ENCODE measurements at regions not wholly inside any gene's neighbourhood (a gene's known extent, or its start where the extent isn't known, plus 50 kb on each side); places are given as distances from the start of the nearest gene placed in this dataset.
"Not testable (repeated sequence)": the region's sequence is repeated elsewhere in the genome, so short reads cannot be mapped to it uniquely, and the experiment has no call there.

- DNase-seq: no peak
These were observed 855.2 kb upstream of the ADGRL3 start for GRCh38 chr4:60344908-60345307.

DNA sequence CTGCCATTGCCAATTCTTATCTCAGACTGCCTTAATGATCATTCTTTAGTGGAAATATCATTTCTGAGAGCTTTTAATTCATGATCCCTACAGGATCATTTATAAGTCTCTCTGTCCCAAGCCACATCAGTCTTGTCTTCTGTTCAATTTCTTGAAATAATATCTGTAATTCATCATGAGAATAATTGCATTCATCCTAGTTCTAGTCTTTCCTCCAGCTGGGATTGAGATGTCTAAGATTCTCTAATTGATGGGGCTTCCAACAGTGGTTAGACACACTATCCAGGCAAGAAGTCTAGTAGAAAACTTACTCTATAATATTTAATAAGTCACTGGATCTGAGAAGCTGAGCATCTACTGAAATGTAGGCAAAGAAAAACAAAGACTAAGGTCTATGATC is 854.7 kb upstream of the ADGRL3 start:
- DNase-seq: no peak

DNA sequence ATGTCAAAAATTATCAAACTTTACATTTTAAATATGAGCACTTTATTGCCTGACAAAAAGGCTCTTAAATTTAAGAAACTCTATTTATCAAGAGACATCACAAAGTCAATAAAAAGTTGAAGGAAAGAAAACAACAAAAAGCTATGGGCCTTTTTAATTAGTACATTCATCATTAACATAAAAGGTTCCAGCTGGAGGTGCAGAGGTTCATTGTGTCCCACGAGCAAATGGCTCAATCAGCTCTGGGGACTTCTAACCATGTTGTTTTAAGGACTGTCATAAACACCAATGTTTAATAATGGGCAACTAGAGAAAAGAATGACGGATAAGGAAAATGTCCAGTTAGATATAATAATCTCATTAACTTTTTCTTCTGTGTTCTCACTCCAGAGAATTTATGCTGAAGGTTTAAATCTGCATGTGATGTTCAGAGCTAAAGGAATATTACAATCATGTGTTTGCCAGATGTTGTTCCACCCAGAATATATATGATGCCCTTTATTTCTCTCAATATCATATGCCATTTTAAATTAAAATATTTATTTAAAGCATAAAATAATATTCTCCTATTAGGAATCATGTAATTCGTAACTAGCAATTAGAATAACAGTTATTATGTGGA is 840.3 kb upstream of the ADGRL3 start:
- peak; percentile 52 for DNase-seq

- DNase-seq: no peak
These were observed 835.0 kb upstream of the ADGRL3 start for GRCh38 chr4:60365176-60365575.

- DNase-seq: no peak
These were observed 833.5 kb upstream of the ADGRL3 start for GRCh38 chr4:60366661-60367060.

GRCh38 chr4:60368986-60369385 is 831.1 kb upstream of the ADGRL3 start:
- DNase-seq: no peak

GRCh38 chr4:60378010-60378409 is 822.1 kb upstream of the ADGRL3 start:
- no peak for DNase-seq

DNA sequence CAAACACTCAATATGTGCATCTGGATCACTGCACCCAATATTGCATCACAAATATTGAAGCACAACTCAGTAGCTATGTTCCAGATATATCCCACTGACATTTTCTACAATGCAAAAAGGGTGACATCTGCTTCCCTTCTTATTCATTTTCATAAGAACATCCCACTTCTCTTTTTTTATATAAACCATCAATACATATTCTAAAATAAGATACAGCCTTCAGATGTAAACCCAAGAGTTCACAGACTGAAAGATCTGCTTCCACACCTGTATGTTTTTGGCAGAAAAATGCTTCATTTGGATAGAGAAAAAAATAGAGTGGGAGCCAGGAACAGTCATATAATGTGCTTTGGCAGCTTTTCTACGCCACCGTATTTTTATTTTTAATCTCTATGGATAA is 815.6 kb upstream of the ADGRL3 start:
- no peak for DNase-seq

DNA sequence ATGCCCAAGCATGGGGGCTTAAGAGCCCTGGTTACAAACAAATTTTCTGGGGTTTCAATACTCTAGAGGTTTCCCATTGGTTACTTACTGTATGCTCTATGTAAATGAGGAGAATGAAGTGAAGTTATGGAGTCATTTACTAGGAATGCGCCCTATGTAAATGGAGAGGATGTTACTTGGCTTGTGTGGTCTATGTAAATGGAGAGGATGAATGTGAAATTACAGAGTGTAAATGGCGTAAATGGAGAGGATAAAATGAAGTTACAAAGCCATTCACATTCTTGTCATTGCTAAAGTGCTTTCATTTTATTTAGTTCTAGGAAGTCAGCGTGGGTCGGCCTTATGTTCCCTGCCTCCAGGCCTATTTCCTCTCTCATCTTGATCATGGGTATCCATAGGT is 810.5 kb upstream of the ADGRL3 start:
- DNase-seq: no peak

GRCh38 chr4:60396341-60397049 is 803.6 kb upstream of the ADGRL3 start:
- no peak for DNase-seq

GRCh38 chr4:60400593-60400992 is 799.5 kb upstream of the ADGRL3 start:
- no peak for DNase-seq

GRCh38 chr4:60404027-60404426 is 796.1 kb upstream of the ADGRL3 start:
- DNase-seq: no peak

- DNase-seq: no peak
These were observed 777.7 kb upstream of the ADGRL3 start for GRCh38 chr4:60422439-60422838.

DNA sequence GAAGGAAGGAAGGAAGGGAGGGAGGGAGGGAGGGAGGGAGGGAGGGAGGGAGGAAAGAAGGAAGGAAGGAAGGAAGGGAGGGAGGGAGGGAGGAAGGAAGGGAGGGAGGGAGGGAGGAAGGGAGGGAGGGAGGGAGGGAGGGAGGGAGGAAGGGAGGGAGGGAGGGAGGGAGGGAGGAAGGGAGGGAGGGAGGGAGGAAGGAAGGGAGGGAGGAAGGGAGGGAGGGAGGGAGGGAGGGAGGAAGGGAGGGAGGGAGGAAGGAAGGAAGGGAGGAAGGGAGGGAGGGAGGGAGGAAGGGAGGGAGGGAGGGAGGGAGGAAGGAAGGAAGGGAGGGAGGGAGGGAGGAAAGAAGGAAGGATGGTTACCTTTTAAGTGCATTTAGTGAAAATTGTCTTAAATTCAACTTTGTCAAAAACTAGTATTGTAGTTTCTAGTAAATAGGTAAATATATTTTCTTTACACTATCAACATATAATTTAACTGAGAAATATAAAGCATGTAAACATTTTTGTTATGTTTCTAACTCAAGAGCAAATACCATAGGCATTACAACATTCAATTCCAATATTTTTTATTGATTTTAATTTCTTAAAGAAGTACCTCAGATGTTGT is 776.4 kb upstream of the ADGRL3 start:
- not testable (repeated sequence) for DNase-seq

DNA sequence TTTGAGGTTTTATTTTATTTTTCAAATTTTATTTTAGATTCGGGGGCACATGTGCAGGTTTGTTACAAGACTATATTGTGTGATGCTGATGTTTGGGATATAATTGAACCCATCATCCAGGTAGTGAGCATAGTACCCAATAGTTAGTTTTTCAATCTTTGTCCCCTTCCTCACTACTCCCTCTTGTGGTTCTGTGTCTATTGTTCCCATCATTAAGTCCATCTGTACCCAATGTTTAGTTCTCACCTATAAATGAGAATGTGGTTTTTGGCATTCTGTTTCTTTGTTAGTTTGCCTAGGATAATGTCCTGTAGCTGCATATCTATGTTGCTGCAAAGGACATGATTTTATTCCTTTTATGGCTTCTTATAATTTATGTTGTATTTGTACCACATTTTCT is 767.2 kb upstream of the ADGRL3 start:
- no peak for DNase-seq

DNA sequence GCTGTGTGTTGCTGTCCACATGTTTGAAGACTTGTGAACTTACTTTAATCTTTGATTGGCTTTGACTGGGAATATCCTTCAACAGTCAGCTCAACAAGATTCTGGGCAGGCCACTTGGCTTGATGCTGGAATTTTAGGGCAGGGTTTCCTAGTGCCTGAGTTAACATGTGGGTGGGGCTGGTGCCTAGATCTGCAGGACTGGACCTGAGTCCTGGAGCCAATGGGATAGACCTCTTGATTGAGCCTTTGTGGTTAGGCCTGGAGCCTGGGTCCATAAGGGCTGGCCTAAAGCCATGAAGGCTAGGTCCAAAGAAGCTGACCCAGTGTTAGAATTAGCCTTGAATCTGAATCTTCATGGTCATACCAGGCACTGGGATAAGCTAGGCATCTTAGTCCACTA is 757.1 kb upstream of the ADGRL3 start:
- no peak for DNase-seq

- no peak for DNase-seq
These were observed 756.3 kb upstream of the ADGRL3 start for GRCh38 chr4:60443796-60444195.

- DNase-seq: no peak
These were observed 750.1 kb upstream of the ADGRL3 start for GRCh38 chr4:60450054-60450453.

GRCh38 chr4:60452266-60452665 is 747.9 kb upstream of the ADGRL3 start:
- no peak for DNase-seq

DNA sequence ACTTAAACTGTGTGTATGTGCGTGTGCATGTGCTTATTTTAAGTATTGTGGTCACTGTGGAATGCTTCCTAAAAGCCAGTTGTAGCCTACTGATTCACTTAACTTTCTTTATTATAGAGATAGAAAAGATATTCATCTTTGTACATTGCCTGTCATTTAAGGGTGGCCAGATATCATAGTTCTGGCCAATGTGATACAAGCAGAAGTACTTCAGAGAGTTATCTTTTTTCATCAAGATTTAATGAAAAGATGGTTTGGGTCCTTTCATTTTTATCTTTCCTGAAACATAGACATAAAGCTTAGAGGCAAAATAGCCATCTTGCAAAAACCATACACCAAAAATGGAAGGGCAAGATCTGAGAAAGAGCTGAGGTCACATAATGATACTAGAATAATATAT is 744.7 kb upstream of the ADGRL3 start:
- DNase-seq: no peak

DNA sequence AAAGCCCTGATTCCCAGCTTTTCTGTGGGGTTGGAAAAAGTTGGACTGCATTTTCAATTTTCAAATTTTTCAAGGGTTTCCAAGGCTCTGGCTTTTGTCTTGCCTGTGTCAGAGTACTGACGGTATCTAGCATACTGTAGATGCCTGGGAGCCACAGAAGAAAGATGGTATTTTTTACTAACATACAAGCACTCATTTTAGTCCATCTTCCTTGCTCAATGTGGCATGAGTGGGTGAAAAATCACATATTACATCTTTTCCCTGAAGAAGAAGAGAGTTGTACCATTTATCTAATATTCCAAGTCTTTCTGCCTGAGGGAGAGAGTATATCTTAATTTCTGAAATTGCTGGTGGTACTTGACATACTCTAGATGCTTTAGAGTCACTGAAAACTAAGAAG is 738.6 kb upstream of the ADGRL3 start:
- no peak for DNase-seq

GRCh38 chr4:60463857-60464502 is 736.1 kb upstream of the ADGRL3 start:
- DNase-seq: no peak

DNA sequence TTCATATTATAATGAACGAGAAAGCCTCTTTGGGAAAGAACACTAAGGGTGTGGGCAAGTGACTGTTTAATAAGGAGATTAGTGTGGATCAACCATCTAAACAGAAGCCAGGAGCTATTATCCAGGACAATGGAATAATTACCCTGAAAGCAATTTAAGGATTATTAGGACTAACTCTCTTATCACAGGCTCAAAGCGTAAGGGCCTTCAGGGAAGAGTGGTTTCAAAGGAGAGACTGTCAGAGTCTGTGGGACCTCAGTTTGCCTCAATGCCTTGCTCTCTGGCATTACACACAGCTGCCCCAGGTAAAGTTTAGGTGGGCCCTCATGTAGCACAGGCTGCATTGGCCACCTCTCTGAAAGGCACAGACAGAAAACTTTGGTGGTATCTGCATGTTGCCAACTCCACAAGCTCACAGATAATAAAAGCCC is 717.2 kb upstream of the ADGRL3 start:
- no peak for DNase-seq

All from renal pelvis (tissue), 1 donor.